SK-N-DZ (cell line): ENCODE measurements at regions not wholly inside any gene's neighbourhood (a gene's known extent, or its start where the extent isn't known, plus 50 kb on each side); places are given as distances from the start of the nearest gene placed in this dataset.

Experiments used
- DNase-seq: peaks from one replicate; pipeline ENCODE4 v3.0.0-alpha.2; 2015; ENCODE audit warnings: low spot score

GRCh38 chr7:28231176-28231575, 50.6 kb upstream of the JAZF1 start:
- no peak for DNase-seq

GRCh38 chr7:28236560-28236959, 56.0 kb upstream of the JAZF1 start:
- DNase-seq, result no peak

- no peak for DNase-seq
These were observed 56.8 kb upstream of the JAZF1 start for GRCh38 chr7:28237363-28237762.

DNA sequence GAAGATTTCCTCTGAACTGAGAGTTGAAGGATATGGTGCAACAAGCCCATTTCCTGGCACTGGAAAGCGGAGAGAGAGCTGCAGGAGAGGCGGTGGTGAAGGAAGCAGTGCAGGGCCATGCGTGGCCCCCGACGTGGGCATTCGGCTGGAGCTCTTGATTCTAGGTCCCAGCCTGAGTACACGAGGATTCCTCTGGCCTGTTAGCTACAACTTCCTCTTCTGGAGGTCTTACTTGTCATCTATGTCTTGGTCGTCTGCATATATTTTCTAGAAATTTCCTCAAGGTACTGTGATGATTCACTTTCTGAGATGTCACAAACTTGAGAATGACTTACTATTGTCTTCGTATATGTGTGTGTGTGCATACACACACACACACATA, 59.2 kb upstream of the JAZF1 start:
- DNase-seq, result no peak

- DNase-seq, result no peak
These were observed 59.9 kb upstream of the JAZF1 start for GRCh38 chr7:28240481-28240880.

GRCh38 chr7:28243861-28244260, 63.3 kb upstream of the JAZF1 start:
- no peak for DNase-seq

DNA sequence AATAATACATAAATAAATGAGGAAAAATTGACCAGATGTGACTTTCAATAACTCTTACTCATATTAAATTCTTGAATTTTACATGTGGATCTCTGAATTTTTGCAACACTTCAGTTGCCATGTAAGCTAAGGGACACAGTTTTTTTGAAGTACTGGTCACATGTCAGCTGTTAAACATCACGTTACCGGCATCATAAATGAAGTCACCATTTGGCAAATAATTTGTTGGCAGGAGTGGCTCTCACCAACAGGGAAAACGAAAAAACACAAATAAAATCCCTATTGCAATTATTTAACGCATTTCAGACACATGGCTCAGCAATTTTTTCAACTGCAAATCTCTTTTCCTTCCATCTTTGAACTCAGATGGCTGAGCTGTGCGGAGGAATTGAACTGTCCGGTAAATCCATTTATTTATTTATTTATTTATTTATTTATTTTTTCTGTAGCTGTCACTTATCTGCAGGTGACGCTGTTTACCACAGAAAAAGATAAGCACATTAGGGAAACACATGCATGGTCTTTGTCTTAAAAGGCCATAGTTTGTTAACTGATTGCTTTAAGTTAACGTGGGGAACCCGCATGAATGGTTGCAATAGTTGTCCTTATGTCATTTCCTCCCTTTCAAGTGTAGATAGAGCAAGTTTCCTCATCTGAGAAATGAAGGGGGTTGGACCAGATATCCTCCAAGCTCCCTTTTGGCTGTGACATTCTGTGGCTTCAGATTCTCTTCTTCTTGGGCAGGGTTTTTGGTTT, 64.7 kb upstream of the JAZF1 start:
- DNase-seq, result no peak

- no peak for DNase-seq
These were observed 66.4 kb upstream of the JAZF1 start for GRCh38 chr7:28246921-28247461.

DNA sequence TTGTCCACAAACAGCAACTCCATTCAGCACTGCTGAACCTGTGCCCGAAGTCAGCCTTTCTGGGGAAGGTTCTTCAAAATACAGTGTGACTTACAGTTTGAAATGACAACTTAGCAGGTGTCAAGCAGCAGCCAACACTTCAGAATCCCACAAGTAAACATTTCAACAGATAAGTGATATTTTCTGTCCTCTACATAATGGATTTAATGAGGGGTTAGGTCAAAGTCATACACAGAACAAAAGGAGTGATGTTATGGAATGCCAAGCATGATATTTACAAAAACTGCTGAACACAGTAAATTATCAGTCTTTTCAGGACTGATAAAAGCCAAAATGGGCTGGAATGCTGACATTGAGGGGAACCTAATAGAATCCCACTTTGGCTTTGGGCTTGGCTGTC, 77.6 kb upstream of the JAZF1 start:
- no peak for DNase-seq

DNA sequence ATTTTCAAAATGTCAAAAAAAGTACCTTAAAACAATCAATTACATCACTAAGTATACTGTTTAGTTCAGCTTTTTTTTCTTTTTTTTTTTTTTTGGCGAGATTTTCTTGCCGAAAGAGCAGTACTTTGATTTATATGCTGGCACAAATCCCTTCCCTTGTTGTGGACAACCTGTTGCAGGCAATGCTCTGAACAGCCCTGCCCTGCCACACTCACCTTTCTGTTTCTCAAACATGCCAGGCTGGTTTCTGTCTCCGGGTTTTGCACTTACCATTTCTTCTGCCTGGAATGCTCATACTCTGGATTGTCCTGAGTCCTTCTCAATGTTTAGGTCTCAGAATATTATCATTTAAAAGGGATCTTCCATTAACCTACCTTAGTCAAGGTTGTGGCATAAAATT, 80.4 kb upstream of the JAZF1 start:
- no peak for DNase-seq

DNA sequence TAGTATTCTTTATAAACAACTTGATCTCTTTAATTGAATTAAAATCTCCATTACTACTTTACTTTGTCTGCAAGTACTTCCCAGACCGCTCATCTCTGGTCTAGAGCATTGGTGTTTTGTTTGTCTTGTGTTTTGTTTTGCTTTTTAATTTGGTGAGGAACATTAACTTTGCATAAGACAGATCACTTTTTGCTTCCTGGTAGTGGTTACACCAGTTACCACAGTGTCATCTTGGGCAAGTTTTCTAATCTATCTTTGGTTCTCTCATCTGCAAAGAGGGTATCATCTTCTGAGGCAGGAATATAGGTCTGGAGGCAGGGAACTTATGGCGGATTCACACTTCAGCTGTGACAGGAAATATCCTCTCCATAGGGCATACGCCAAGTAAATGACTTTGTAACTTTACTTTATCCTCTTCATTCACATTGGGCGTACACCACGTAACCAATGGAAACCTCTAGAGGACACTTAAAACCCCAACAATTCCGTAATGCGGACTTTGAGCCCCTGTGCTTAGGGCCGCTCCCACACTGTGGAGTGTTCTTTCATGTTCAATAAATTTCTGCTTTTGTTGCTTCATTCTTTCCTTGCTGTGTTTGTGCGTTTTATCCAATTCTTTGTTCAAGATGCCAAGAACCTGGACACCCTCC, 83.2 kb upstream of the JAZF1 start:
- DNase-seq, result no peak

- peak; percentile 22 for DNase-seq
These were observed 85.8 kb upstream of the JAZF1 start for GRCh38 chr7:28266402-28266801.

DNA sequence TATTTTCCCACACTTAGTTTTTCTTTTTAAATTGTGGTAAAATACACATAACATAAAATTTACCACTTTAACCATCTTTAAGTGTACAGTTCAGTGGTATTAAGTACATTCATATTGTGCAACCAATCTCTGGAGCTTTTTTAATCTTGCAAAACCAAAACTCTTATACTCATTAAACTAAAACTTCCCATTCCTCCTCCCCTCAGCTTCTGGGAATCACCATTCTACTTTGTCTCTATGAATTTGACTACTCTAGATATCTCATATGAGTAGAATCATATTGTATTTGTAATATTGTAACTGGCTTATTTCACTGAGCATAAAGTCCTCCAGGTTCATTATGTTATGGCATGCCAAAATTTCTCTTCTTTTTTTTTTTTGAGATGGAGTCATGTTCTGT, 86.4 kb upstream of the JAZF1 start:
- no peak for DNase-seq

DNA sequence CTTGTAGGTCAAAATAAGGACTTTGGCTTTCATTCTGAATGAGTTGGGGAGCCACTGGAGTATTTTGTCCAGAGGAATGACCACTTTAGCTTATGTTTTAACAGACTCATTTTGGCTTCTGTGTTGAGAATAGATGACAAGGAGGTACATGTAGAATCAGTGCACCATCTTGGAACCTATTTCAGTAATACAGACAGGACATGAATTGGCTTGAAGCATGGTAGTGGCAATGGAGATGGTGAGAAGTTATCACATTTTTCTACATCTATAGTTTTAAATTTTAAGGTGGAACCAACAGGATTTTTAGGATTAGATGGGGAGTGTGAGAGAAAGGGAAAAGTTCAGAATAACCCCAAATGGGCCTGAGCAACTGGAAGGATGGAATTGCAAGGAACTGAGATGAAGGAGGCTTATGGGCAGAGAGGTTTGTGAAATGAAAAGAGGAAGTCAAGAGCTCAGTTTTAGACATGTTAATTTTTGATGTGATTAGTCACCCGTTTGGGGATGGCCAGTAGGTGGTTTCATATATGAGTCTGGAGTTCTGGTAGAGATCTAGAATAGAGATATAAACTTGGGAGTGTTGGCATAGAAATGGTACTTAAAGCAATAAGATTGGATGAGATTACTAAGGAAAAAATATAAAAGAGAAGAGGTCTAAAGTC, 89.2 kb upstream of the JAZF1 start:
- DNase-seq, result no peak

DNA sequence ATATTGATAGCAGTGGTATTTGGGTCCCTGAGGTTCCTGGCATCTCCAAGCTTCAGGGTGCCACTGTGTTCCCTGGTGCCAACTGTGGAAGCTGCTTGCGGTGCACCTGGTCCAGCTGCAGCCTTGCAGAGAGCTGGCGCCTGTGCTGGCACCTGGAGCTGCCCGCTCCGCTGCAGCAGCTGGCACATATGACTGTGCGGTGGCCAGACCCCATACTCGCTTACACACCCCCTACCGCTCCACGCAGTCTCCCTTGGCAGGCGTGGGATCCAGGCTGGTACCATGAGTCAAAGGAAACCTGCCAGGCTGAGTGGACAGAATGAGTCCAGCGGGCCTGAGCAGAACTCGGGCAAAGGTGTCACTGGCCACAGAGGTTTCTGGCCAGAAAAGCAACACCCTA, 89.9 kb upstream of the JAZF1 start:
- no peak for DNase-seq

- peak; percentile 88 for DNase-seq
These were observed 91.9 kb upstream of the JAZF1 start for GRCh38 chr7:28272461-28272877.

DNA sequence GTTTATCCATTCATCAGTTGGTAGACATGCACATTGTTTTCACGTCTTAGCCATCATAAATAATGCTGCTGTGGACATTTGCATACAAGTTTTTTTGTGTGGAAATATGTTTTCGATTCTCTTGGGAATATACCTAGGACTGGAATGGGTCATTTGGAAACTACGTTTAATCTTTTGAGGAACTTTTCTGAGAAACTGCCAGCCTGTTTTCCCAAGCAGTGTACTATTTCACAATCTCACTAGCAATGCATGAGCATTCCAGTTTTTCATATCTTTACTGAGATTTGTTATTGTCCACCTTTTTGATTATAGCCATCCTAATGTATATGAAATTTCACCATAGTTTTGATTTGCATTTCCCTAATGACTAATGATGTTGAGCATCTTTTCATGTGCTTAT, 95.7 kb upstream of the JAZF1 start:
- no peak for DNase-seq

GRCh38 chr7:28277364-28277763, 96.8 kb upstream of the JAZF1 start:
- DNase-seq, result no peak

DNA sequence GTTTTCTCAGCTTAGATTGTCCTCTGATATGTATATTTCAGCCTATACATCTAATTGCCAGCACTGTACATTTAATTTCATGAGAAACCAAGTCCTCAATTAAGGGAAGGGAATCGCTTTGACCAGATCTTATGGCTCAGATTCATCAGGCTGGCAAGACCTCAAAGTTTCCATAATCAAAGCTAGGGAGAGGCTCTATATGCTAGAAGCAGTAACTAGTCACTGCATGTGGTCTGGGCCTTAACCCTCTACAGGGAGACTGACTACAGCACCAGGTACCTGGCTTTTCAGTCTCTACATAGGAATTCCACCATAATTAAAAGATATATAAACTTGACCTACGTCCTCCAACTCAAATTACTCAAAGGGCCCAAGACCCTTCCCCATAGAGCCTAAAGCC, 97.4 kb upstream of the JAZF1 start:
- DNase-seq, result no peak

DNA sequence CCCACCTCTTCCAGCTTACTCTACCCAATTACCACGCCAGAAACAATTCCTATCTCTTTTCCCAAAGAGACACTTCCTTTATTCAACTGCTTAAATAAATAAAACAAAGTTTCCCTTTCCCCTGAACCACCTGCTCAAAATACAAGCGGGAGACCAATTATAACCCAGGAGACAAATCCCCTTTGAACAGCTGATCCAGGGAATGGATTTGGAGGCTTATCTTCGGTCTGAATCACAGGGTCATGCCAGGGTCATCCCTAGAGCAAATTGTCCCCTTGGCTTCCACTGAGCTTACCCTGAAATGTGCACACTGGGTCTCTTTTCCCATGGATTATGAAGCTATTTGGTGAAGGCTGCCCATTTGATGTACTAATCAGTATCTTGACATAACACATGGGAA, 99.9 kb upstream of the JAZF1 start:
- peak; percentile 61 for DNase-seq

DNA sequence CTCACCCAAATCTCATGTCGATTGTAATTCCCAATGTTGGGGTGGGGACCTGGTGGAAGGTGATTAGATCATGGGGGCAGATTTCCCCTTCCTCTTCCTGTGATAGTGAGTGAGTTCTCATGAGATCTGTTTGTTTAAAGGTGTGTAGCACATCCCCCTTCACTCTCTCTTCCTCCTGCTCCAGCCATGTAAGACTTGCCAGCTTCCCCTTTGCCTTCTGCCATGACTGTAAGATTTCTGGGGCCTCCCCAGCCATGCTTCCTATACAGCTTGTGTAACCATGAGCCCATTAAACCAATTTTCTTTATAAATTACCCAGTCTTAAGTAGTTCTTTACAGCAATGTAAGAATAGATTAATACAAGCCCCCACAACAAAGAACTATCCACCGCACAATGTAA, 109.9 kb upstream of the JAZF1 start:
- DNase-seq, result no peak

- no peak for DNase-seq
These were observed 111.0 kb upstream of the JAZF1 start for GRCh38 chr7:28291559-28291958.
